Glomerular visceral epithelial cell (primary cell): ENCODE measurements at regions not wholly inside any gene's neighbourhood (a gene's known extent, or its start where the extent isn't known, plus 50 kb on each side); places are given as distances from the start of the nearest gene placed in this dataset.
"Not testable (repeated sequence)": the region's sequence is repeated elsewhere in the genome, so short reads cannot be mapped to it uniquely, and the experiment has no call there.

Source experiments
- DNase-seq: peaks from one replicate; pipeline ENCODE4 v3.0.0-alpha.2; 2016; ENCODE audit errors: extremely low spot score

- no peak for DNase-seq
Observed at GRCh38 chr5:30498972-30499371, 694.5 kb upstream of the CDH6 start.

GRCh38 chr5:30498509-30498908 lies 695.0 kb upstream of the CDH6 start:
- not testable (repeated sequence) for DNase-seq

- not testable (repeated sequence) for DNase-seq
Observed at GRCh38 chr5:30494113-30494512, 699.4 kb upstream of the CDH6 start.

- DNase-seq, result no peak
Observed at GRCh38 chr5:30479104-30479503, 714.4 kb upstream of the CDH6 start.

GRCh38 chr5:30475429-30475828 lies 718.1 kb upstream of the CDH6 start:
- DNase-seq, result no peak

- no peak for DNase-seq
Observed at GRCh38 chr5:30469691-30470090, 723.8 kb upstream of the CDH6 start.

- no peak for DNase-seq
Observed at GRCh38 chr5:30458681-30459080, 734.8 kb upstream of the CDH6 start.

GRCh38 chr5:30455484-30455883 lies 738.0 kb upstream of the CDH6 start:
- DNase-seq, result not testable (repeated sequence)

- DNase-seq, result no peak
Observed at GRCh38 chr5:30453168-30453567, 740.3 kb upstream of the CDH6 start.

GRCh38 chr5:30450153-30450552 lies 743.3 kb upstream of the CDH6 start:
- no peak for DNase-seq

- DNase-seq, result no peak
Observed at GRCh38 chr5:30447431-30447830, 746.1 kb upstream of the CDH6 start.

GRCh38 chr5:30446456-30446855 lies 747.0 kb upstream of the CDH6 start:
- DNase-seq, result no peak

- no peak for DNase-seq
Observed at GRCh38 chr5:30438785-30439184, 754.7 kb upstream of the CDH6 start.

GRCh38 chr5:30436691-30437090 lies 756.8 kb upstream of the CDH6 start:
- no peak for DNase-seq

GRCh38 chr5:30428866-30429407 lies 764.5 kb upstream of the CDH6 start:
- not testable (repeated sequence) for DNase-seq

- no peak for DNase-seq
Observed at GRCh38 chr5:30414078-30414477, 779.4 kb upstream of the CDH6 start.

GRCh38 chr5:30413540-30413939 lies 779.9 kb upstream of the CDH6 start:
- DNase-seq, result no peak

GRCh38 chr5:30405821-30406220 lies 787.7 kb upstream of the CDH6 start:
- DNase-seq, result no peak

GRCh38 chr5:30401479-30402058 lies 791.9 kb upstream of the CDH6 start:
- DNase-seq, result peak; percentile 53

- no peak for DNase-seq
Observed at GRCh38 chr5:30398423-30398822, 795.1 kb upstream of the CDH6 start.

- no peak for DNase-seq
Observed at GRCh38 chr5:30392897-30393296, 800.6 kb upstream of the CDH6 start.

- peak; percentile 41 for DNase-seq
Observed at GRCh38 chr5:30390095-30390494, 803.4 kb upstream of the CDH6 start.

- DNase-seq, result no peak
Observed at GRCh38 chr5:30387974-30388632, 805.4 kb upstream of the CDH6 start.

- DNase-seq, result no peak
Observed at GRCh38 chr5:30385754-30386153, 807.7 kb upstream of the CDH6 start.
